GM23338 (cell line): ENCODE measurements at regions not wholly inside any gene's neighbourhood (a gene's known extent, or its start where the extent isn't known, plus 50 kb on each side); places are given as distances from the start of the nearest gene placed in this dataset.

Experiments used
- CTCF ChIP-seq, 2 experiments: fragments of 200-600 bp in 1 of 2; sonication (generic) in 1 of 2; conservative IDR thresholded peaks; 2 replicates each; pipeline versions ENCODE4 v1.5.1 to v1.6.1; 2016 to 2017; ENCODE audit warnings: antibody characterized with exemption in 2 of 2, low read depth in 2 of 2, mild to moderate bottlenecking in 2 of 2, moderate library complexity in 1 of 2
- EZH2phosphoT487 ChIP-seq: fragments of 200-600 bp; sonication (generic); IDR thresholded peaks from one replicate; pipeline ENCODE4 v1.8.1; 2018; ENCODE audit warnings: antibody characterized with exemption; ENCODE audit not compliant: unreplicated experiment
- NANOG ChIP-seq: IDR thresholded peaks from 2 replicates; pipeline ENCODE4 v1.6.1; 2016; ENCODE audit warnings: antibody characterized with exemption, borderline replicate concordance
- REST ChIP-seq: IDR thresholded peaks from one replicate; pipeline ENCODE4 v1.6.1; 2018; ENCODE audit warnings: antibody characterized with exemption; ENCODE audit not compliant: unreplicated experiment
- ZNF114 ChIP-seq: fragments of 250-450 bp; sonication (Bioruptor Pico); IDR thresholded peaks from 2 replicates; pipeline ENCODE4 v1.5.0; 2020; ENCODE audit warnings: mild to moderate bottlenecking, moderate library complexity
- ZNF331 ChIP-seq: fragments of 250-450 bp; sonication (Bioruptor Pico); IDR thresholded peaks from 2 replicates; pipeline ENCODE4 v1.5.0; 2020; ENCODE audit warnings: low read depth, mild to moderate bottlenecking, moderate library complexity
- ZNF462 ChIP-seq: fragments of 250-450 bp; sonication (Bioruptor Pico); IDR thresholded peaks from 2 replicates; pipeline ENCODE4 v1.5.0; 2020; ENCODE audit warnings: mild to moderate bottlenecking, moderate library complexity

GRCh38 chr2:36147670-36148390 lies 207.7 kb upstream of the CRIM1 start (continued):
- TF ChIP-seq ZNF462 (CRISPR knock-in tag): no peak
- no peak for TF ChIP-seq CTCF (conservative IDR thresholded peaks at IDR 0.05; ENCODE audit: low read depth in 2 of 2)
- no peak for TF ChIP-seq REST
- no peak for TF ChIP-seq ZNF331 (CRISPR knock-in tag)
- TF ChIP-seq NANOG: no peak
- TF ChIP-seq ZNF114 (CRISPR knock-in tag): no peak
- TF ChIP-seq EZH2phosphoT487: no peak
